ENCODE measurements at regions not wholly inside any gene's neighbourhood (a gene's known extent, or its start where the extent isn't known, plus 50 kb on each side); places are given as distances from the start of the nearest gene placed in this dataset.

- ChIA-PET CTCF (ENCODE audit: low intra/inter-chr PET ratio, low total read pairs) (no interaction called here), POLR2A (no interaction called here)
- Histone ChIP-seq H4K20me1 (ENCODE audit: insufficient read depth, low read length) (no peaks in the 10 kb centered on the region), H3K4me1 (ENCODE audit: insufficient read depth, low read length) (no peaks in the 10 kb centered on the region), H3K4me3 (replicated peaks in 1 of 3; ENCODE audit: insufficient read depth in 1 of 3, low read depth in 2 of 3, low read length in 3 of 3) (no peak overlapping the region), H3K9me3 (ENCODE audit: low read length) (0 out of 2 replicates have a peak, but pooled peaks cover 11% of the 10 kb centered on the region), H3K27me3 (ENCODE audit: control insufficient read depth in 1 of 2, insufficient read depth in 2 of 2, low read length in 2 of 2) (no peaks in the 10 kb centered on the region), H3K4me2 (ENCODE audit: low read depth, low read length) (no peak overlapping the region), H3K27ac (ENCODE audit: extremely low read length, insufficient read depth, low read length) (no peak overlapping the region), H3K36me3 (replicated peaks in 1 of 2; ENCODE audit: control insufficient read depth in 1 of 2, insufficient read depth in 2 of 2, low read length in 2 of 2) (no peaks in the 10 kb centered on the region), H3K79me2 (ENCODE audit: insufficient read depth, low read length) (no peaks in the 10 kb centered on the region), H2AFZ (ENCODE audit: low read length) (no peak overlapping the region), H3K9ac (ENCODE audit: insufficient read depth, low read depth, low read length) (no peak overlapping the region)
- 20% methylated on average over 8 of the region's 8 CpGs for WGBS (ENCODE audit: low lambda C conversion rate)
- BruUV-seq (replicated peaks): no TSS peak
- in situ Hi-C loops (cut with HindIII; ENCODE audit: extremely low pct_ligation_motif_present, low pct_unique_long_range_greater_than_20kb) (no loop called here), intact Hi-C loops (cut with micrococcal nuclease; ENCODE audit: unreplicated experiment) (no loop called here)
- ATAC-seq (no peak), DNase-seq (ENCODE audit: low spot score) (no peak), FAIRE-seq (no peak)
- TF ChIP-seq ZNF501 (CRISPR knock-in tag; IDR thresholded peaks at IDR 0.05) (no peak), FOXA1 (IDR thresholded peaks at IDR 0.05) (no peak), FOXA1 (CRISPR knock-in tag; IDR thresholded peaks at IDR 0.05) (no peak), ZNF513 (CRISPR knock-in tag; conservative IDR thresholded peaks at IDR 0.05) (no peak), SMAD9 (CRISPR knock-in tag; IDR thresholded peaks at IDR 0.05) (no peak), ZNF235 (CRISPR knock-in tag; IDR thresholded peaks at IDR 0.05; ENCODE audit: borderline replicate concordance) (no peak), TSC22D2 (CRISPR knock-in tag; IDR thresholded peaks at IDR 0.05; ENCODE audit: borderline replicate concordance) (no peak), SRSF9 (IDR thresholded peaks at IDR 0.05; ENCODE audit: borderline replicate concordance, insufficient read depth, low read depth, low read length, poor library complexity, severe bottlenecking) (no peak), ZBTB7B (CRISPR knock-in tag; IDR thresholded peaks at IDR 0.05) (no peak), FOXA3 (CRISPR knock-in tag; IDR thresholded peaks at IDR 0.05) (no peak)
Observed at GRCh38 chr2:220568296-220568695, 940.9 kb downstream of the SLC4A3 start.
